G401.6 (cell line): ENCODE measurements at regions not wholly inside any gene's neighbourhood (a gene's known extent, or its start where the extent isn't known, plus 50 kb on each side); places are given as distances from the start of the nearest gene placed in this dataset.
A peak's percentile ranks its signal among the peaks of the same experiment; 100 is the strongest.

Source experiments
- FAIRE-seq: peaks from 2 replicates; lab custom pipeline; 2012; peaks lifted over from hg19 to GRCh38; lab: Jason Lieb, UNC

- FAIRE-seq, result no peak
These were observed 57.0 kb upstream of the LMX1B start for GRCh38 chr9:126556560-126557250.

GRCh38 chr9:126558051-126558665, 55.6 kb upstream of the LMX1B start:
- FAIRE-seq, result peak; percentile 77

- peak; percentile 70 for FAIRE-seq
These were observed 54.4 kb upstream of the LMX1B start for GRCh38 chr9:126559296-126559695.

DNA sequence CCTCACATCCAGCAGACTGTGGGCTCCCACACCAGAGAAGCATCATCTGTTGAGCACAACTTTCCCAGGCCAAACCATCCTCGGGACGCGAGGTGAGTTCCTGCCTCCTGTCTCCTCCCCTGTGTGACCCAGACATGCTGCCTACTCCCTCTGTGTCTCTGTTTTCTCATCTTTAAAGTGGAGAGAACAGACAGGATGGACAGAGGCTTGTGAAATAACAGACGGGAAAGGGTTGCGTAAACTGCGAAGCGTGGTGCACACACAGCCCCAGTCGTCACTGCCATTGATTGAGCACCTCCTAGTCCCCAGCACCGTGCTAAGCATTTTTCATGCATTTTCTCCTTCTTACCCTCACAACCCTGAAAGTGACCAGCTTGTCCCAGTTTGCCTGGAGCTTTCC, 52.1 kb upstream of the LMX1B start:
- FAIRE-seq, result no peak

DNA sequence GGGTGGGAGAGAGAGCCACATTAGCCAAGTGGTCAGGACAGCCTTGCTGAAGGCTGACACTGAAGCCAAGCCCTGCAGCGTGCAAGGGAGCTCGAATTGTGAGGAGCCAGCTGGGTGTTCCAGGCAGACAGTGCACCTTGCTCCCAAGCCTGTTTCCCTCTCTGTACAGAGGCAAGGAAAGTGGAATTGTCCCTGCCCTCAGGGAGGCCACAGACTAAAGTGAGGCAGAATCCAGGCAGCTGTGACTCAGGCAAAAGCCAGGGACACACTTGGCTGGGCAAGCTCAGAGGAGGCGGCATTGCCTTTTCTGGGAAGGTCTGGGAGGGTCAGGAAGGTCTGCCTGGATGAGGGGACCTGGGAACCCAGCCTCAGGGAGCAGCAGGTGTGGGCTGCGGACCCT, 50.2 kb upstream of the LMX1B start:
- FAIRE-seq, result no peak
